ENCODE measurements at regions not wholly inside any gene's neighbourhood (a gene's known extent, or its start where the extent isn't known, plus 50 kb on each side); places are given as distances from the start of the nearest gene placed in this dataset.
A peak's percentile ranks its signal among the peaks of the same experiment; 100 is the strongest.

GRCh38 chr6:90449311-90449710, 137.6 kb downstream of the MAP3K7 start:
- Histone ChIP-seq H3K27me3 (ENCODE audit: control insufficient read depth, insufficient read depth, low read length) (no peaks in the 10 kb centered on the region), H3K36me3 (ENCODE audit: control insufficient read depth, low read depth, low read length) (no peaks in the 10 kb centered on the region), H3K4me1 (ENCODE audit: control insufficient read depth, low read depth, low read length) (peaks cover 23% of the 10 kb centered on the region), H3K27ac (ENCODE audit: low read length) (no peak overlapping the region), H3K9ac (ENCODE audit: low read length) (no peak overlapping the region), H3K4me3 (ENCODE audit: low read length) (no peak overlapping the region), H3K9me3 (ENCODE audit: control insufficient read depth, low read depth, low read length) (no peaks in the 10 kb centered on the region)

GRCh38 chr6:90448836-90449235, 138.0 kb downstream of the MAP3K7 start:
- H3K4me3 ChIP-seq (ENCODE audit: low read length) = no peak overlapping the region
- H3K36me3 ChIP-seq (ENCODE audit: control insufficient read depth, low read depth, low read length) = no peaks in the 10 kb centered on the region
- H3K9ac ChIP-seq (ENCODE audit: low read length) = no peak overlapping the region
- no peak overlapping the region for H3K27ac ChIP-seq (ENCODE audit: low read length)
- peaks cover 23% of the 10 kb centered on the region for H3K4me1 ChIP-seq (ENCODE audit: control insufficient read depth, low read depth, low read length)
- no peaks in the 10 kb centered on the region for H3K27me3 ChIP-seq (ENCODE audit: control insufficient read depth, insufficient read depth, low read length)
- no peaks in the 10 kb centered on the region for H3K9me3 ChIP-seq (ENCODE audit: control insufficient read depth, low read depth, low read length)

- Histone ChIP-seq H3K9me3 (ENCODE audit: control insufficient read depth, low read depth, low read length) (no peaks in the 10 kb centered on the region), H3K27me3 (ENCODE audit: control insufficient read depth, insufficient read depth, low read length) (no peaks in the 10 kb centered on the region), H3K9ac (ENCODE audit: low read length) (no peak overlapping the region), H3K4me3 (ENCODE audit: low read length) (no peak overlapping the region), H3K27ac (ENCODE audit: low read length) (no peak overlapping the region), H3K4me1 (ENCODE audit: control insufficient read depth, low read depth, low read length) (peaks cover 30% of the 10 kb centered on the region), H3K36me3 (ENCODE audit: control insufficient read depth, low read depth, low read length) (no peaks in the 10 kb centered on the region)
Measured at GRCh38 chr6:90446164-90446563, 140.7 kb downstream of the MAP3K7 start.

GRCh38 chr6:90445533-90446108, 141.3 kb downstream of the MAP3K7 start:
- no peak overlapping the region for H3K27ac ChIP-seq (ENCODE audit: low read length)
- H3K4me1 ChIP-seq (ENCODE audit: control insufficient read depth, low read depth, low read length) = peaks cover 30% of the 10 kb centered on the region
- H3K9ac ChIP-seq (ENCODE audit: low read length) = no peak overlapping the region
- no peaks in the 10 kb centered on the region for H3K9me3 ChIP-seq (ENCODE audit: control insufficient read depth, low read depth, low read length)
- H3K36me3 ChIP-seq (ENCODE audit: control insufficient read depth, low read depth, low read length) = no peaks in the 10 kb centered on the region
- H3K4me3 ChIP-seq (ENCODE audit: low read length) = no peak overlapping the region
- H3K27me3 ChIP-seq (ENCODE audit: control insufficient read depth, insufficient read depth, low read length) = no peaks in the 10 kb centered on the region

GRCh38 chr6:90444160-90444714, 142.6 kb downstream of the MAP3K7 start:
- H3K27me3 ChIP-seq (ENCODE audit: control insufficient read depth, insufficient read depth, low read length) = no peaks in the 10 kb centered on the region
- H3K27ac ChIP-seq (ENCODE audit: low read length) = no peak overlapping the region
- H3K9ac ChIP-seq (ENCODE audit: low read length) = no peak overlapping the region
- H3K36me3 ChIP-seq (ENCODE audit: control insufficient read depth, low read depth, low read length) = no peaks in the 10 kb centered on the region
- peaks cover 23% of the 10 kb centered on the region for H3K4me1 ChIP-seq (ENCODE audit: control insufficient read depth, low read depth, low read length)
- H3K9me3 ChIP-seq (ENCODE audit: control insufficient read depth, low read depth, low read length) = no peaks in the 10 kb centered on the region
- no peak overlapping the region for H3K4me3 ChIP-seq (ENCODE audit: low read length)

- H3K27ac ChIP-seq (ENCODE audit: low read length) = no peak overlapping the region
- H3K9ac ChIP-seq (ENCODE audit: low read length) = no peak overlapping the region
- no peak overlapping the region for H3K4me3 ChIP-seq (ENCODE audit: low read length)
- H3K27me3 ChIP-seq (ENCODE audit: control insufficient read depth, insufficient read depth, low read length) = no peaks in the 10 kb centered on the region
- no peaks in the 10 kb centered on the region for H3K36me3 ChIP-seq (ENCODE audit: control insufficient read depth, low read depth, low read length)
- H3K9me3 ChIP-seq (ENCODE audit: control insufficient read depth, low read depth, low read length) = no peaks in the 10 kb centered on the region
- H3K4me1 ChIP-seq (ENCODE audit: control insufficient read depth, low read depth, low read length) = peaks cover 30% of the 10 kb centered on the region
Measured at GRCh38 chr6:90442366-90442765, 144.5 kb downstream of the MAP3K7 start.

GRCh38 chr6:90440586-90441283, 144.1 kb upstream of the BACH2 start:
- Histone ChIP-seq H3K27me3 (ENCODE audit: control insufficient read depth, insufficient read depth, low read length) (no peaks in the 10 kb centered on the region), H3K36me3 (ENCODE audit: control insufficient read depth, low read depth, low read length) (no peaks in the 10 kb centered on the region), H3K9me3 (ENCODE audit: control insufficient read depth, low read depth, low read length) (no peaks in the 10 kb centered on the region), H3K4me1 (ENCODE audit: control insufficient read depth, low read depth, low read length) (peaks cover 44% of the 10 kb centered on the region), H3K27ac (ENCODE audit: low read length) (no peak overlapping the region), H3K9ac (ENCODE audit: low read length) (no peak overlapping the region), H3K4me3 (ENCODE audit: low read length) (no peak overlapping the region)

GRCh38 chr6:90439586-90439985, 142.9 kb upstream of the BACH2 start:
- Histone ChIP-seq H3K27me3 (ENCODE audit: control insufficient read depth, insufficient read depth, low read length) (no peaks in the 10 kb centered on the region), H3K9ac (ENCODE audit: low read length) (no peak overlapping the region), H3K36me3 (ENCODE audit: control insufficient read depth, low read depth, low read length) (no peaks in the 10 kb centered on the region), H3K4me1 (ENCODE audit: control insufficient read depth, low read depth, low read length) (peaks cover 51% of the 10 kb centered on the region), H3K27ac (ENCODE audit: low read length) (no peak overlapping the region), H3K9me3 (ENCODE audit: control insufficient read depth, low read depth, low read length) (no peaks in the 10 kb centered on the region), H3K4me3 (ENCODE audit: low read length) (no peak overlapping the region)

GRCh38 chr6:90436403-90436802, 139.8 kb upstream of the BACH2 start:
- Histone ChIP-seq H3K36me3 (ENCODE audit: control insufficient read depth, low read depth, low read length) (no peaks in the 10 kb centered on the region), H3K4me3 (ENCODE audit: low read length) (no peak overlapping the region), H3K9ac (ENCODE audit: low read length) (no peak overlapping the region), H3K9me3 (ENCODE audit: control insufficient read depth, low read depth, low read length) (no peaks in the 10 kb centered on the region), H3K27me3 (ENCODE audit: control insufficient read depth, insufficient read depth, low read length) (no peaks in the 10 kb centered on the region), H3K27ac (ENCODE audit: low read length) (no peak overlapping the region), H3K4me1 (ENCODE audit: control insufficient read depth, low read depth, low read length) (peaks cover 40% of the 10 kb centered on the region)

GRCh38 chr6:90435207-90435899, 138.7 kb upstream of the BACH2 start:
- Histone ChIP-seq H3K9ac (ENCODE audit: low read length) (no peak overlapping the region), H3K4me3 (ENCODE audit: low read length) (peak overlapping the region; percentile 28), H3K27me3 (ENCODE audit: control insufficient read depth, insufficient read depth, low read length) (no peaks in the 10 kb centered on the region), H3K27ac (ENCODE audit: low read length) (no peak overlapping the region), H3K9me3 (ENCODE audit: control insufficient read depth, low read depth, low read length) (no peaks in the 10 kb centered on the region), H3K4me1 (ENCODE audit: control insufficient read depth, low read depth, low read length) (peaks cover 29% of the 10 kb centered on the region), H3K36me3 (ENCODE audit: control insufficient read depth, low read depth, low read length) (no peaks in the 10 kb centered on the region)

- no peak overlapping the region for H3K27ac ChIP-seq (ENCODE audit: low read length)
- H3K27me3 ChIP-seq (ENCODE audit: control insufficient read depth, insufficient read depth, low read length) = no peaks in the 10 kb centered on the region
- H3K36me3 ChIP-seq (ENCODE audit: control insufficient read depth, low read depth, low read length) = no peaks in the 10 kb centered on the region
- no peak overlapping the region for H3K9ac ChIP-seq (ENCODE audit: low read length)
- peaks cover 29% of the 10 kb centered on the region for H3K4me1 ChIP-seq (ENCODE audit: control insufficient read depth, low read depth, low read length)
- H3K9me3 ChIP-seq (ENCODE audit: control insufficient read depth, low read depth, low read length) = no peaks in the 10 kb centered on the region
- no peak overlapping the region for H3K4me3 ChIP-seq (ENCODE audit: low read length)
Measured at GRCh38 chr6:90434094-90434493, 137.5 kb upstream of the BACH2 start.

Measured in iPS-18a (cell line).